CD4-positive, alpha-beta T cell (primary cell): ENCODE measurements at regions not wholly inside any gene's neighbourhood (a gene's known extent, or its start where the extent isn't known, plus 50 kb on each side); places are given as distances from the start of the nearest gene placed in this dataset.

Experiments used
- ATAC-seq: fragments of 200-7000 bp; cut with Tn5 transposase; one replicate; pipeline ENCODE4 v1.10.0; 2022; ENCODE audit warnings: mild to moderate bottlenecking; ENCODE audit not compliant: poor library complexity
- CTCF ChIA-PET: fragments of 350-600 bp; sonication (Branson Sonifier 250); formaldehyde crosslinking; loops from one replicate; lab custom pipeline; 2021; ENCODE audit warnings: antibody characterized with exemption, inconsistent platforms; lab: Charles Lee
- POLR2A ChIA-PET: fragments of 350-600 bp; sonication (Branson Sonifier 250); formaldehyde crosslinking; loops from one replicate; lab custom pipeline; 2021; ENCODE audit warnings: antibody characterized with exemption, inconsistent platforms; lab: Charles Lee
- DNase-seq, 14 experiments: peaks; one replicate each; pipeline ENCODE4 v3.0.0-alpha.2; 2013 to 2020; ENCODE audit warnings: mixed read lengths in 2 of 14
- H3K27ac ChIP-seq, 2 donors: one replicate each; pipeline versions ENCODE4 v1.5.1 to v1.7.0; 2013; ENCODE audit warnings: low read length in 2 of 2, low read depth in 1 of 2, mild to moderate bottlenecking in 1 of 2
- H3K27me3 ChIP-seq, 2 experiments: 1 replicate in 1 of 2; 2 replicates in 1 of 2; pipeline versions ENCODE4 v1.6.1 to v1.7.0; 2013; ENCODE audit warnings: low read length in 2 of 2, control low read depth in 1 of 2, mild to moderate bottlenecking in 1 of 2, moderate library complexity in 1 of 2; ENCODE audit not compliant: insufficient read depth in 2 of 2, control insufficient read depth in 1 of 2
- H3K36me3 ChIP-seq: one replicate; pipeline ENCODE4 v1.6.1; 2013; ENCODE audit warnings: low read length, control low read depth; ENCODE audit not compliant: insufficient read depth
- H3K4me1 ChIP-seq: one replicate; pipeline ENCODE4 v1.6.1; 2013; ENCODE audit warnings: low read length, control low read depth; ENCODE audit not compliant: insufficient read depth
- H3K4me3 ChIP-seq: one replicate; pipeline ENCODE4 v1.5.1; 2013; ENCODE audit warnings: mild to moderate bottlenecking, low read length, moderate library complexity
- H3K9me3 ChIP-seq, 2 experiments: 1 replicate in 1 of 2; 2 replicates in 1 of 2; pipeline versions ENCODE4 v1.6.1 to v1.7.0; 2013; ENCODE audit warnings: low read length in 2 of 2, mild to moderate bottlenecking in 2 of 2, control low read depth in 1 of 2, moderate library complexity in 1 of 2; ENCODE audit not compliant: control insufficient read depth in 1 of 2, insufficient read depth in 1 of 2
- H3K27ac Mint-ChIP-seq: one replicate; pipeline ENCODE4 v1.8.0; 2020; ENCODE audit warnings: mixed read lengths
- H3K27me3 Mint-ChIP-seq: one replicate; pipeline ENCODE4 v1.8.0; 2021; ENCODE audit warnings: mixed read lengths
- H3K36me3 Mint-ChIP-seq: one replicate; pipeline ENCODE4 v1.8.0; 2021; ENCODE audit warnings: low read depth, mixed read lengths
- H3K4me1 Mint-ChIP-seq: one replicate; pipeline ENCODE4 v1.8.0; 2021; ENCODE audit warnings: low read depth, mixed read lengths
- H3K4me3 Mint-ChIP-seq: one replicate; pipeline ENCODE4 v1.8.0; 2020; ENCODE audit warnings: mild to moderate bottlenecking, mixed read lengths
- H3K9me3 Mint-ChIP-seq: one replicate; pipeline ENCODE4 v1.8.0; 2020; ENCODE audit warnings: mixed read lengths
- CTCF ChIP-seq: fragments of 200-600 bp; IDR thresholded peaks from one replicate; pipeline ENCODE4 v1.8.0; 2022; ENCODE audit warnings: antibody characterized with exemption, mild to moderate bottlenecking
- intact Hi-C, 2 experiments: fragments of 100-400 bp; cut with DNase I in 1 of 2; cut with micrococcal nuclease in 1 of 2; formaldehyde crosslinking; loops; one replicate each; pipeline versions ENCODE4 v1.15.1 to v1.9.0; 2023 to 2025; cut with DNase I, micrococcal nuclease

GRCh38 chr1:219837994-219838294 is 90.4 kb downstream of the SLC30A10 start:
- peaks cover 0 to 7% of the 10 kb centered on the region in 2 experiments for H3K9me3 ChIP-seq
- intact Hi-C loops = no loop called here
- H3K27ac Mint-ChIP-seq = no peak overlapping the region
- H3K36me3 ChIP-seq = no peaks in the 10 kb centered on the region
- no peak for DNase-seq
- H3K27me3 ChIP-seq = peaks cover 3% of the 10 kb centered on the region in 2 experiments
- CTCF ChIA-PET = no interaction called here
- peaks cover 16% of the 10 kb centered on the region for H3K27me3 Mint-ChIP-seq
- no peaks in the 10 kb centered on the region for H3K36me3 Mint-ChIP-seq
- H3K4me1 ChIP-seq = no peaks in the 10 kb centered on the region
- TF ChIP-seq CTCF = no peak
- no peaks in the 10 kb centered on the region for H3K4me1 Mint-ChIP-seq
- no peak overlapping the region for H3K4me3 Mint-ChIP-seq
- POLR2A ChIA-PET = no interaction called here
- no peak overlapping the region for H3K27ac ChIP-seq
- no peak overlapping the region for H3K4me3 ChIP-seq
- ATAC-seq = no peak
- peaks cover 3% of the 10 kb centered on the region for H3K9me3 Mint-ChIP-seq

GRCh38 chr1:219837274-219837993 is 90.9 kb downstream of the SLC30A10 start:
- Histone ChIP-seq H3K4me3 (no peak overlapping the region), H3K36me3 (no peaks in the 10 kb centered on the region), H3K27ac (no peak overlapping the region), H3K4me1 (no peaks in the 10 kb centered on the region), H3K27me3 (peaks cover 3% of the 10 kb centered on the region in 2 experiments), H3K9me3 (peaks cover 0 to 7% of the 10 kb centered on the region in 2 experiments)
- no peak for TF ChIP-seq CTCF
- Mint-ChIP-seq H3K4me1 (no peaks in the 10 kb centered on the region), H3K27ac (no peak overlapping the region), H3K27me3 (peaks cover 16% of the 10 kb centered on the region), H3K9me3 (peaks cover 3% of the 10 kb centered on the region), H3K36me3 (no peaks in the 10 kb centered on the region), H3K4me3 (no peak overlapping the region)
- intact Hi-C loops = no loop called here
- ChIA-PET CTCF (no interaction called here), POLR2A (no interaction called here)
- DNase-seq = peak in 1 of 14 experiments; percentile 1
- ATAC-seq = no peak

GRCh38 chr1:219834314-219834917 is 93.9 kb downstream of the SLC30A10 start:
- Histone ChIP-seq H3K4me1 (no peaks in the 10 kb centered on the region), H3K9me3 (peaks cover 0 to 3% of the 10 kb centered on the region in 2 experiments), H3K36me3 (no peaks in the 10 kb centered on the region), H3K4me3 (no peak overlapping the region), H3K27me3 (peaks cover 3% of the 10 kb centered on the region in 2 experiments), H3K27ac (no peak overlapping the region)
- Mint-ChIP-seq H3K4me1 (no peaks in the 10 kb centered on the region), H3K27ac (no peak overlapping the region), H3K27me3 (peaks cover 16% of the 10 kb centered on the region), H3K4me3 (no peak overlapping the region), H3K36me3 (no peaks in the 10 kb centered on the region), H3K9me3 (peaks cover 3% of the 10 kb centered on the region)
- ATAC-seq = no peak
- no peak for DNase-seq
- intact Hi-C loops = no loop called here
- CTCF ChIA-PET = no interaction called here
- POLR2A ChIA-PET = no interaction called here
- TF ChIP-seq CTCF = no peak
